CD1c-positive myeloid dendritic cell (primary cell): ENCODE measurements at regions not wholly inside any gene's neighbourhood (a gene's known extent, or its start where the extent isn't known, plus 50 kb on each side); places are given as distances from the start of the nearest gene placed in this dataset.

Source experiments
- DNase-seq: peaks from one replicate; pipeline ENCODE4 v3.0.0-alpha.2; 2016; ENCODE audit errors: extremely low spot score

DNA sequence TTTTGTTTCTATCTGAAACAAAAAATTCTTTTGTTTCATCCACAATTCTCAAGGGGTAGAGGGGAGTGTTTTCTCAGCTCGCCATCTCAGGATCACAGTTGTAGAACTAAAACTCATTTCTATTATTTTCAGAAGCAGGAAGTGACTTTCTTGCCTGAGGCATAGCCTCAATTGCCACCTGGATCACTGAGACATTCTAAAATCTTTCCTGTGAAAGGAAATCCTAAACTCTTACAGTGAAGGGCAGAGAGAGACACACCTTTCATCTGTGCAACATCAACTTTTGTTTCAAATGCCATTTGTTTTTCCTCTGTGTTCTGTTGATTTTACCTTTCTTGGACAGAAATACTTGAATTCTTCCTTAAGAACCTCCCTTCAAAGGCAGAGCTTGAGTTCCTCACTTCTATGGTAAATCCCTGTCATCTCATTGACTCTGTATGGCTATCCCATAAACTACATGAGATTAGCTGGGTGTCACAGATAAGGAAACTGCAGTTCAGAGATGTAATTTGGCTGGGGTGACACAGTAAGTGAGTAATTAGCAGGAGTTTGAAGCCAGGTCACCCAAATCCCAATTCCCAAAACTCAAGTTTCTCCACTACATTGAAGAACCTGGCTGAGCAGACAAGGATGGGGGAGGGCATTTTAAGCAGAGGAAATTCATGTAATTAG lies 224.4 kb upstream of the HTR2A start:
- DNase-seq: no peak

DNA sequence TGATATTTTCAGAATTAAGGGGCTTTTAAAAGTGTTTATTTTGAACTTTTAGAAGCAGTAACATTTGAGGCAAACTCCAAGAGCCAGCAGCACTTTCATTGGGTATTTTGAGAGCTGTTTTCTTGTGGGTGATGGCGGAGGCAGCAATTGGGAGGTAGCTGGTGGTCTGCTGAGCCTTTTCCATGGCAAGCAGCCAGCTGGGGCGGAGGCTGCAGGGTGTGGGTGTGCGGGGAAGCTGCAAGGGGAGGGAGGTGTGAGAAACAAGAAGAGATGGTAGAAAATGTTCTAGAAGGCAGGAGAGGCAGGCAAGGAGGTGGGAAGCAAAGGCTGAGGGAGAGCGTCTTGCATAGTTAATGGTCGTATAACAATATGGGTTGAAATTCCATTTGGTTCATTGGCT lies 223.4 kb upstream of the HTR2A start:
- no peak for DNase-seq

DNA sequence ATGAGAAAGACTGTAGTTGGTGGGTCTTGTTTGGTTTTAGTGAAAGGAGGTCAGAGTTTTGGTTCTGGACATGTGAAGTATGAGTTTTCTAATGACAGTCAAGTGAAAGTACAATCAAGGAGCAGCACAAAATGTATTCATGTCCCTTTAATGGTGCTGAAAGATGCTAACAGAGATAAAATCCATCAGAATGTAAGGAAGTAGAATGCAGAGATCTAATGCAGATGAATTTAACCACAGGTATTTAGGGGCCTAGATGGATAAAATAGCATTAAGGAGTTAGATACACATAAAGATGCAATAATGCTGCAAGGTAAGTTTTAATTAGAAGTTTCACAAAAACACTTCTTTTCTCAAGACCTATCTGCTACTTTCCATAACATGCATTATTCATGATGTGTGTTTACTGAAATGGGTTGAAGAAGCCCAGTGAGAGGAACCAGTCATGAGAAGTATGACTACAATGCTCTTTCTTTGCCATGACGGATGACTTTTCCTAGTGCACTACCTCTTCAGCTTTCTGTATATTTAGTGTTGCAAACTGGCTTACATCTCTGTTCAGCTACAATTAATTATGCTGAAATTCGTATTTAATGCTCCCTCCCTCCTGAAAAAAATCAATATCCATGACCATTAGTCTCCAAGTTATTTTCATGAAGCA lies 222.9 kb upstream of the HTR2A start:
- no peak for DNase-seq

DNA sequence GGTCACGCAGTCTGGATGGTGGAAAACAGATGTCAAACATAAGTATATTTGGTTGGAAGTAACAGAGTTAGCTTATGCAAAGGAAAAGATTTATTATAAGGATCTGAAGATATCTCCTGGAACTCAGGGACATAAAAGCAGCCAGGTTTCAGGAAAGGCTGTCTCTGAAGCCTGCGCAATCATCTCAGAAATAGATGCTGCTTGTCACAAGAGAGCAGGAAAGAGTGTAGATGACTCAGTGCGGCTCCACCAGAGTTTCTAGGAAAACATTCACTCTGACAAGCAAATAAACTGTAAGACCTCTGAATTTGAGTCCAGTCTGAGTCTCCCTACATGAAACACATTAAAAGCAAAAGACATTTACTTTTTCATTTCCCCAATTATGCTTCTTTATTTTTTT lies 220.4 kb upstream of the HTR2A start:
- no peak for DNase-seq

DNA sequence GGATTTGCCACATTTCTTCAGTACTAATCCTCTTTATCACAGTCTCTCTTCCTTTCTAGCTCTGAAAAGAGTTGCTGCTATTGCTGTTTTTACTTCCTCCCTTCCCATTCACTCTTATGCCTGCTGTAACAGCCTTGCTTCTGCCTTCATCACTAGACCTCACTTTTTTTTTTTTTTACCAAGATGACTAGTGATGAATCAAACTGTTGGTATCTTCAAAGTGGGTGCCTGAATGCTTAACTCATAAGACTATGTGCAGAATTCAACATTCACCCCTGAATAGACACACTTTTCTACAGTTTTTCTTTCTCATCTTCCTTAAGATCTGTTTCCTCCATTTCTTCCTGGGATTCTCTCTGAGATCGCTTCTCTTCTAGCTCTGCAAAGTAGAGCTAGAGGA lies 217.2 kb upstream of the HTR2A start:
- DNase-seq: no peak

DNA sequence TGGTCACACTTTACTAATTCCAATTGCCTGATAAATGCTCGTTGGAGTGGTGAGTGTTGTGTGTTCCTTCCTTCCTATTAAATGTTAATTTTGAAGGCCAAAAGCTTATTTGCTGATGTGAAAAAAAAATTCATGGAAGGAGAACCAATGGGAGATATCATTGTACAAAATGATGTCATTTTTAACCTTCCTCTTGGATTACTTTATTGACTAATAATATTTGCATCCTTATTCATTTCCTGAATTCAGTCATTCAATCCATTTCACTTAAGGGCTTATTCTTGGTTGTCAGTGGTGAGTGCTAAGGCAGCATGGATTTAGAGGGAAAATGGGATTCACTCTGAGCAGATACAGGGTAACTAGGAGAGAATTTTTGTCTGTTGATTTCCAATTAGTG lies 216.0 kb upstream of the HTR2A start:
- DNase-seq: no peak

DNA sequence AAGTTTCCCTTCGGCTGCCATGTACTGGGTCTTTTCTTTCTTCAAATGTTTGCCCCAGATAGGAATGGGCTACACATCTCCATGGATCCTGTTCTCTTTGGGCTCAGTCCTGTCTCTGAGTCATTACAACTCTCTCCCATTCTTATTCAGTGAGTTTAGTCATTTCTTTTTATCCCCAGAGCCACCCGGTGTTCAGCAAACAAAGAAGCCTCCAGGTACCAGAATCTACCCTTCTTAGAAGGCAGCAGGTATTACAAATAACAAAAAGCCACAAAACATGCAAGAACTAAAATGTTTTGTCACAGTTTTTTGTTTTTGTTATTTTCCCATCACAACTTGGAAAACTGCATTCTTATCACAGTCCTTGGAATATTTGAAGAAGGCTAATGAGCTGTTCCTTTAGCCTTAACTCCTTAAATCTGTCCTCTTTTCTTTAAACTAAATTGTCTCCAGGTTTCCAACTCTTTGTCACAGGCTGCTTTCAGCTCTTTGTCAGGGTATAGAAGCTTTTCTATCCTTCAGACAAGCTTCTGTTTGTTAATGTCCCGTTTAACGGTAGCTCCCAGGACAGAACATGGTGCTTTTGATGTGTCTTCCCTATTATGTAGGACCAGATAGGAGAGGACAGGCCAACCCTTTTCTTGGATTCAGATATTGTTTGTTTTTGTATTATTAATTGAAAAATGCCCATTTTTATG lies 215.5 kb upstream of the HTR2A start:
- DNase-seq: no peak

DNA sequence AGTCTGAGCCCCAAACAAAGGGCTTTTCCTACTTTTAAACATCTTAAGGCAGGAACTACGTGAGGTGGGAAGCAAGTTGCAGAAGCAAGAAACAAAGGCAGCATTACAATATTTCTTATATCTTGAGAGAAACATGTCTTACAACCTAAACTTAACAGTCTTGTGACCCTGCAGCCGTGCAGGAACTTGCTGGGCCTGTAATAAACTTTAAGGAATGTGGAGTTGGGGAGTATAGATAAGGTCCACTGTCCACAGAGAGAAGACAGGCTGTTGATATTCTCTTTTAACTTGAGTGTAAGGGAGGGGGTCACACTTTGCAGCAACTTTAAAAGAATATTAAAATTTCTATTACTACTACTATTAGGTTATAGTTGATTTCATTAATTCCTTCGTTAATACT lies 214.6 kb upstream of the HTR2A start:
- no peak for DNase-seq

DNA sequence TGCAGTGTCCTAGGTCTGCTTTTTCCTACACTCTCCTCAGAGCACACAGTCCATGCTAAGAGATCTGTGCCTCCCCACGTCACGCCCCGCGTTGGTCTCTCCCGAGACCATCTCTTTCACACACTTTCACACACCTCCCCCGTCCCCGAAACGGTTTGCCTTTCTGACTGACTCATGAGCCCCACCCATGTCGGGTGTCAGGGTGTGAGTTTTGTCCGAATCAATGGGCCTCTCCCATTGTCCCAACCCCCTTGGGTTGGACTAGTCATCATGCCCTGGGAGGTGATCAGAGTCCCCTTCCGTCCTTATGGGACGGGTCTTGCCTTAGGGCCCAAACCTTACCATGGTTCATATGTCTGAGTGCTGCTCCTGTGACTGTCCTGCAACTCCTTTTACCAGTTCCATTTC lies 214.0 kb upstream of the HTR2A start:
- no peak for DNase-seq

DNA sequence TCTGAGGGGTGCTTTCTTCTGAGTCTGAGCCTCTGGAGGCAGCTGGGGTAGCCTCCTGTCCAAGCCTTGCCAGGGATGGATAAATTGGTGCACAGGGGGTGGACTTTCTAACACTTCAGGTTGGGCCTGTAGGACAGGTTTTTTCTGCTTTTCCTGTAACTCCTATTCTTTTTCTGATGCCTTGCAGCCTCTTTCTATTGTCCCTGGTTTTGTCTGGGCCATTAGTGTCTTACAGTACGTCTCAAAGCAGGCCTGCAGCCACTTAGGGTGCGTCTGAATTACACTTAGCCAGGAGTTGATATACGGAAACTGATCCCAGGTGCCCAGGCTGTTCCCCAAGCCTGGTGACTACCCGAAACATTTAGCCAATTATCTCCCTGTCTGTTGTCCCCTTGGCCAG lies 213.3 kb upstream of the HTR2A start:
- no peak for DNase-seq

DNA sequence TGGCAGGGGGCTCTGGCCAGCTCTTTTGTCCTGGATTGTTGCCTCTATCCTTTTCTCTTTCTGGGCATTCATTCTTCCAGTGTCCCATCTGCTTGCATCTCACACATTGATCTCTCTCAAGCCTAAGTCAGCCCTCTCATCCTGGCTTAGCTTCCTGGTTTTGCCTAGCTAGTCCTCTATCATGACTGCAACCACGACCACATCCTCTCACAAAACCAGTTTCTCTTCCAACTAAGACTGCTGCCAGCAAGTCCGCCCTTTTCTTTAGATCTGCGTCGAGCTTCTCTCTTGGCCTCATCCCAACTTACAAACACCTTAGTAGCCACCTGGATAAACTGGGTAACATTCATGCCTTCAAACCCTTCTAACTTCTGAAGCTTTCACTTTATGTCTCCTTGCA lies 212.2 kb upstream of the HTR2A start:
- DNase-seq: no peak

DNA sequence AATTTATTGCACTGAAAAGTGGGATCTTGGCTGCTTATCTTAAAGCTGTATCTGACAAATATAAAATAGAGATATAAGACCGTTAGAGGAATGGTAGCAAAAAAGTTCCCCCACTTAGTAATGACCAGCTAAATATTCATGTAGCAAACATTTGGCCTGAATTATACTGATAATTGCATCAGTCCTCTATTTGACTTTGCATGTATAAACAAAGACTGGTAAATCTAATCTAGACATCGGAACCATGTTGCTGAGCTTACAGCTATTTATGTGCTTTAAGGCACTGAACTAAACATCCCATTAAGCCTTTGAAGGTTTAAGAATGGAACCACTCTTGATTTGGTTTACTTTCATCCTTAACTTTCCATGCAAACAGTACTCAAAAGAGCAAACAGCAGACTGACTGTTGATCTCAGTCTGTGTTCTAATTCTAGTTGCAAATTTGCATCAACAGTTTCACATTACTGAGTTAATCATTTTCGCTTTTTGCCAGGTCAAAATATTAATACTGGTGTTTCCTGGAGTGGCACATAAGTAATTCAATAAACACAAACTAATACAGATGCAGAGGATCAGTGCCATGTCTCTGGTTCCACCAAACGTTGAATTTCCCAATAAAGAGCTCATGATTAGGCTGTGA lies 203.5 kb upstream of the HTR2A start:
- DNase-seq: no peak

DNA sequence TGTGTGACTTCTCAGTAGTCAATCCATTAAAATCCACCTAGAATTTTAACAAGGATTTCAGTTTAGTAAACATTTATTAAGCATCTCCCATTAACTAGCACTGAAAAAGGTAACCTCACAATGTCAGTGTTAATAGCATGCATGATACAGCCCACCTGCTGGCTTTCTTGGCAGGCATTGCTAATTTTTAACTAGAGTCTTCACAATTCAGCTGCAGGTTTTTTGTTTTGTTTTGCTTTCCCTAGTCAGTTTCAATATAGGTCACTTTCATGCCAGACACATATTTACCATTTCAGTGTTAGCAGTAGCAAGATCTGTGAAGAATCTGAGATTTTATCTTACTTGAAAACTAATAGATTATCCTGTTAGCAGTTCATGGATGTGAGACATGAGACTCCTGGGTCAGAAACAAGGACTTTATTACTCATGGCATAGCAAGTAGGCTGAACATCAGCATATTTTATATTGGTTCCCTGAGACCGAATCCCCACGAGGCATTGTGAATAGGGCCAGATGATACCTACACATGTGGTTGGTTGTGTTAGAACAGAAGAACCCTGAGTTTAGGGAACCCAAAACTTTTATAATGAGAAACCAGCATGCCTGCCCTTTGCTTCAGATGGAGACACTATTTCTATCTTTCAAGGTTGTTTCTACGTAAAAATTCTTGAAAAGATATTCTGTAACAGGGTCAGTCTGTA lies 198.0 kb upstream of the HTR2A start:
- no peak for DNase-seq

DNA sequence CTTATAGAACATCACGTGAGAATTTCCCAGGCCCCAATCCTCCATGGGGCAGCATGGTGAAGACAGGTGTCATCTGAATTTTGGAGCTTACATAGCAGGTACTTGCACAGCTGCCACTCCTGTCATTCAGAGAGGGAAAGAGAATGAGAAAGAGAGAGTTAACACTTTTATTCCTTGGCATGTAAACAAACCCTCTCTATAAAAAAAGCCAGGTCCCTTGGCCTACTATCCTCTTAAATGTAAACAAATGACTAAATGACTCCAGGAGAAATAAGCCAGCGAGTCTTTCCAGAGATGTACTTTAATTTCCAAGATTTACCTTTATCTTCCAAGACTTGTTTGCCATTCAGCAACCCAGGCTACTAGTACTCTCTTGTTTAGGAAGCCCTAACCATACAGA lies 195.3 kb upstream of the HTR2A start:
- no peak for DNase-seq

DNA sequence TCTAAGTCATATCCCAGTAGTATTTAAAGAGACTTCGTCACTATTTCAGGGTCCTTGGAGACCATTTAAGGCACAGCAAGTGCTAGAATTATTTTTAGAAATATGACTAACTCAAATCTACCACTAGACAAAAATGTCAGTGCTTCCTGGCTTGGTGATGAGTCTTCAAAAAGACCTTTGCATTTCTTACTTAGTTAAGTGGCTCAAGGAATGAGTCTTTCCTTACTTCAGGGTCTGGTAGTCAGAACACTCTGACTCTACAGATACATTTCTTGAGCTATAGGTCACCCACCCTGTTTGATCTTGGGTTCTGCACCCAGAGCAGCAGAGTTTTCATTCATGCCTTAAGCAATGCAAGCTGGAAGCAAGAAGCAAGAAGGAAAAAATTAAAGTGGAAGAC lies 191.0 kb upstream of the HTR2A start:
- no peak for DNase-seq

DNA sequence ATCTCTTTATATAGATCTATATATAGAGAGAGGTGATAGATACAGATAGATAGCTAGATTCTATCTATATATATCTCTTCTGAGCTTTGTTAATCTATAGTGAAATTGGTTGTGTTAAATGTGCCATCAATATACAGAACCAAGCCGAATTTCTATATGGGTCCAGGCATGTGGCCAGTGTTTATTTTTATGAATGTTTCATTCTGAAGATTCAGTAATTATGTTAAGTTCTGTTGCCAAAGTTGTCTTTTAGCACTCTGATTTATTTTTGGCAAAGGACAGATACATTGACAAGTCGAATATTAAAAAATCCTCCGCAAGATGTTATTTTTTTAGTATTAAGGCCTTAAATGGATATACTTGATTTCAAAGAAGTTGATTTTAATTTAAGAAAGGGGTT lies 190.4 kb upstream of the HTR2A start:
- no peak for DNase-seq

DNA sequence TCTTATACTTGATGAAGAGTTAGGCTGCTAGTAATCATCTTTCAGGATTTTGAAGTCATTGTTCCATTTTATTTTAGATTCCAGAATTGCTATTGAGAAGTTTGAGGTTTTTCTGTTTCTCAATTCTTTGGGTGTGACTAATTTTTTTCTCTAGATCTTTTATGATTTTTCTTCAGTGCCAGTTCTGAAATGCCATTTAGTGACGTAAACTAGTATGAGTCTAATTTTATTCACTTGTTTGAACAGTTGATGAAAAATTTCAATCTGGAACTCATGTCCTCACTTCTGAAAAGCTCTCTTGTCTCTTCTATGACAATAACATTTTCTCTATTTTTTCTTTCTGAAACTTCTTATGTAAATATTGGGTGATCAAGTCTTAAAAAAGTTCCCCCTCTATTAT lies 188.5 kb upstream of the HTR2A start:
- DNase-seq: no peak

DNA sequence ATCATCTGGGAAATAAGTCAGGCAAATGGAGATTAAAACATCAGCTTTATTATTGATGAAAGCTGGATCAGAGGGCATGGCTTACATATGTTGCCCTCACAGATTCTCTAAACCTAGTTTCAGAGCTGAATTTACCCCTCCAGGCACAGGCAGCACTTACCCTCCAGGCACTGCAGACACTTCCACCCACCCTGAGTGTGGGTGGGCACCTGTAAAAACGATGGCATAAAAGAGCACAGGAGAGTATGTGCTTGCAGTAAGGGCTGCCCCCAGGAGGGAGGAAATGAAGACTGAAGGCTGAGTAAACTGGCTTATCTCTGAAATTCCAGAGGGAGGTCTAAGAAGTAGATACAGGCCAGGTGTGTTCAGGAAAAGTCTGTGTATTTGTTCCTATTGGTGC lies 185.0 kb upstream of the HTR2A start:
- no peak for DNase-seq

DNA sequence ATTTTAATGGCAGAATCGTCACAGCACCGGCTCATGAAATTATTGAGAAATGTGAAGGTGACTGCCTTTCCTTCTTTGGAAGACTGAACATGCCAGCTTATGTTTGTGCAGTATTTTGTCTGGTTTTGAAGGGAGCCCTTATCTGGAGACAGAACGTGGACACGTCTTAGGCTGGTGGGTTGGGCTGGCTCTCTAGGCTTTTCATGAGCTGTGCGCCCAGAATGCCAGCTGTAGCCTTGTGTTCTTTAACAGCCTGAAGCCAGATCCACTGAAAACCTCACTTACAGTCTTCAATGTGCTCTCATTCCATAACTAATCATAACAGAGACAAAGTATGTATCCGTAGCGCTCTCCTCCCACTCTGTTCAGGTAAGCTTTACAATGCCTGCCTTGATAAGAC lies 184.4 kb upstream of the HTR2A start:
- DNase-seq: no peak

DNA sequence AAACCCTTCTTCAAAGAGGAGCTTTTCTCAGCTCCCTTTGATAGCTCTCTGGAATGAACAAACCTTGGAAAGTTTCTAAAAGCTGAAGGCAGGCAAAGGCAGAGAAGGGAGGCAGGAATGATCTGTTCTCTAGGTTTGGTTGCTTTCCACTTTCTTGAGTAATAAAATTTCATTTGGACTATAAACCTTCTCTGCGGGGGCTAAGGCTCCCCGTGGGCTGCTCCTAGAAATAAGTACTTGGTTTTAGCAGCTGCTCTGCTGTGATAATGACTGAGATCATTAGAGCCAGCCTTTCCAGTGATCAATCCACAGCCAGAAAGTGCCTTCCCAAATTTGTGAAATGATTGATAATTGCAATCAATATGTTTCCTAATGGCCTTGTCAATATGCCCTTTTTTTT lies 183.8 kb upstream of the HTR2A start:
- no peak for DNase-seq

DNA sequence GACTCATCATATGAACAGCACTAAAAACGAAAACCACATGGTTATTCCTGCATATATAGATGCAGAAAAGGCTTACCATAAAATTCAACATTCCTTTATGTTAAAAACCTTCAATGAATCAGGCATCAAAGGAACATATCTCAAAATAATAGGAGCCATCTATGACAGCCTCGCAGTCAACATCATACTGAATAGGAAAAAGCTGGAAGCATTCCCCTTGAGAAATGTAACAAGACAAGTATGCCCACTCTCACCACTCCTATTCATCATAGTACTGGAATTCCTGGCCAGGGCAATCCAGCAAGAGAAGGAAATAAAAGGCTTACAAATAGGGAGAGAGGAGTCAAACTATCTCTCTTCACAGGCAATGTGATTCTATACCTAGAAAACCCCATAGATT lies 179.6 kb upstream of the HTR2A start:
- DNase-seq: no peak

DNA sequence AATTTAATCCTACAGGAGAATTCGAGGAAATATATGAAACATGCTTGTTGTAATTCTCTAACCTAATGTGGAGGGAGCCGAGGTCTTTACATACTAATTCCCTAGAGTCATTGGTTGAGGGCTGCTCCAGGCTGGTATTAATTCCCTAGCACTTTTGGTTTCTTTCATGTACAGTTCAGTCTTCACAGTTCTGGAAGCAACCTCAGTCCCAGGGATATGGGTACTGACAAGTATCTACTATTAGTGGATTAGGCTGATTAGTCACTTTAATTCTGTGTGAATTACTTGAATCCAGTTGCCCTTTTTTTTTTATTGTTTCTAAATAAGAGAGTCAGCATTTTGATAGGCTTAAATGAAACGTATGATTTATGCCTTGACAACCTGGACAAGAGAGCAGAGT lies 172.3 kb upstream of the HTR2A start:
- DNase-seq: no peak
